ENCODE measurements at regions not wholly inside any gene's neighbourhood (a gene's known extent, or its start where the extent isn't known, plus 50 kb on each side); places are given as distances from the start of the nearest gene placed in this dataset.

DNA sequence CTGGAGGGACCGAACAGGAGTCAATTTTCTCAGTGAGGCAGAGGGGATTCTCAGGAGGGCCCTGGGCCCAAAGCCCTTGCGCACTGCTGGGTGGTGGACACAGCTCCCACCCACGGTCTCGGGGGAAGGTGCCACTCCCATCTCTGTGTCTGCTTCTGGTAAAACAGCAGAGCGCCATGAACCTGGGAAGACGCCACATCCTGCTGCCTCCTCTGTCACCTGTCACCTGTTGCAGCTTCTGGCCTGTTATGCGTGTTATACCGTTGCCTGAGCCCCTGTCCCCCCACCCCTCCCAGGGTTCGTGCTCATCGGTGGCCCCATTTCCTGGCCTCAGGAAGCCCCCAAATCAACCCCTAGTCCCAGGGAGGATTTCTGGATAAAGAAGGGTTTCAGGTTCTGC lies 125.8 kb upstream of the AJAP1 start:
- TF ChIP-seq, protein P1, sequence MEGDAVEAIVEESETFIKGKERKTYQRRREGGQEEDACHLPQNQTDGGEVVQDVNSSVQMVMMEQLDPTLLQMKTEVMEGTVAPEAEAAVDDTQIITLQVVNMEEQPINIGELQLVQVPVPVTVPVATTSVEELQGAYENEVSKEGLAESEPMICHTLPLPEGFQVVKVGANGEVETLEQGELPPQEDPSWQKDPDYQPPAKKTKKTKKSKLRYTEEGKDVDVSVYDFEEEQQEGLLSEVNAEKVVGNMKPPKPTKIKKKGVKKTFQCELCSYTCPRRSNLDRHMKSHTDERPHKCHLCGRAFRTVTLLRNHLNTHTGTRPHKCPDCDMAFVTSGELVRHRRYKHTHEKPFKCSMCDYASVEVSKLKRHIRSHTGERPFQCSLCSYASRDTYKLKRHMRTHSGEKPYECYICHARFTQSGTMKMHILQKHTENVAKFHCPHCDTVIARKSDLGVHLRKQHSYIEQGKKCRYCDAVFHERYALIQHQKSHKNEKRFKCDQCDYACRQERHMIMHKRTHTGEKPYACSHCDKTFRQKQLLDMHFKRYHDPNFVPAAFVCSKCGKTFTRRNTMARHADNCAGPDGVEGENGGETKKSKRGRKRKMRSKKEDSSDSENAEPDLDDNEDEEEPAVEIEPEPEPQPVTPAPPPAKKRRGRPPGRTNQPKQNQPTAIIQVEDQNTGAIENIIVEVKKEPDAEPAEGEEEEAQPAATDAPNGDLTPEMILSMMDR (IDR thresholded peaks at IDR 0.05) = no peak
- no peak for TF ChIP-seq POLR2A (IDR thresholded peaks at IDR 0.05)
